Subcutaneous abdominal adipose tissue (tissue), 5 donors: ENCODE measurements at regions not wholly inside any gene's neighbourhood (a gene's known extent, or its start where the extent isn't known, plus 50 kb on each side); places are given as distances from the start of the nearest gene placed in this dataset.

Experiments used
- H3K27ac ChIP-seq: one replicate; pipeline ENCODE4 v1.7.0; 2013; ENCODE audit warnings: low read depth, mild to moderate bottlenecking, inconsistent platforms, low read length, moderate library complexity
- H3K27me3 ChIP-seq, 5 donors: one replicate each; pipeline ENCODE4 v1.7.0; 2013; ENCODE audit warnings: low read length in 5 of 5, inconsistent platforms in 1 of 5; ENCODE audit not compliant: control insufficient read depth in 5 of 5, insufficient read depth in 4 of 5
- H3K36me3 ChIP-seq, 5 donors: one replicate each; pipeline ENCODE4 v1.7.0; 2013; ENCODE audit warnings: low read length in 5 of 5; ENCODE audit not compliant: control insufficient read depth in 5 of 5, insufficient read depth in 5 of 5
- H3K4me1 ChIP-seq, 5 donors: one replicate each; pipeline ENCODE4 v1.7.0; 2013; ENCODE audit warnings: low read length in 5 of 5, mild to moderate bottlenecking in 3 of 5, moderate library complexity in 1 of 5; ENCODE audit not compliant: control insufficient read depth in 5 of 5, insufficient read depth in 5 of 5
- H3K4me3 ChIP-seq, 5 donors: one replicate each; pipeline ENCODE4 v1.7.0; 2013; ENCODE audit warnings: low read length in 5 of 5, low read depth in 1 of 5
- H3K9ac ChIP-seq, 5 donors: one replicate each; pipeline ENCODE4 v1.7.0; 2013; ENCODE audit warnings: low read length in 5 of 5, mild to moderate bottlenecking in 4 of 5, moderate library complexity in 3 of 5
- H3K9me3 ChIP-seq, 5 donors: one replicate each; pipeline ENCODE4 v1.7.0; 2013; ENCODE audit warnings: low read length in 5 of 5; ENCODE audit not compliant: control insufficient read depth in 5 of 5
- donor health status: healthy.
- donor health status: healthy.
- donor health status: healthy.
- donor health status: healthy.
- donor health status: healthy.

- Histone ChIP-seq H3K9ac (no peak overlapping the region), H3K27me3 (no peaks in the 10 kb centered on the region), H3K4me3 (no peak overlapping the region), H3K27ac (no peak overlapping the region), H3K36me3 (no peaks in the 10 kb centered on the region), H3K4me1 (no peaks in the 10 kb centered on the region), H3K9me3 (peaks cover 0 to 4% (median 0%) of the 10 kb centered on the region in 5 donors)
These were observed 1301.4 kb downstream of the PLA2G4A start for GRCh38 chr1:188129856-188130838.

- Histone ChIP-seq H3K36me3 (no peaks in the 10 kb centered on the region), H3K27me3 (no peaks in the 10 kb centered on the region), H3K4me3 (no peak overlapping the region), H3K4me1 (no peaks in the 10 kb centered on the region), H3K9me3 (no peaks in the 10 kb centered on the region), H3K9ac (no peak overlapping the region), H3K27ac (no peak overlapping the region)
These were observed 1308.5 kb downstream of the PLA2G4A start for GRCh38 chr1:188137221-188137620.

GRCh38 chr1:188140958-188141357 is 1312.2 kb downstream of the PLA2G4A start:
- H3K9me3 ChIP-seq: peaks cover 0 to 3% (median 0%) of the 10 kb centered on the region in 5 donors
- no peak overlapping the region for H3K27ac ChIP-seq
- H3K4me3 ChIP-seq: no peak overlapping the region
- H3K36me3 ChIP-seq: no peaks in the 10 kb centered on the region
- no peaks in the 10 kb centered on the region for H3K27me3 ChIP-seq
- no peak overlapping the region for H3K9ac ChIP-seq
- H3K4me1 ChIP-seq: no peaks in the 10 kb centered on the region

- H3K27ac ChIP-seq: no peak overlapping the region
- peaks cover 0 to 17% (median 2%) of the 10 kb centered on the region in 5 donors for H3K4me1 ChIP-seq
- no peaks in the 10 kb centered on the region for H3K9me3 ChIP-seq
- H3K27me3 ChIP-seq: no peaks in the 10 kb centered on the region
- H3K36me3 ChIP-seq: no peaks in the 10 kb centered on the region
- H3K4me3 ChIP-seq: no peak overlapping the region
- no peak overlapping the region for H3K9ac ChIP-seq
These were observed 1325.4 kb downstream of the PLA2G4A start for GRCh38 chr1:188154196-188154595.

GRCh38 chr1:188154761-188155160 is 1326.0 kb downstream of the PLA2G4A start:
- H3K36me3 ChIP-seq: no peaks in the 10 kb centered on the region

GRCh38 chr1:188155261-188155660 is 1326.5 kb downstream of the PLA2G4A start:
- Histone ChIP-seq H3K9ac (no peak overlapping the region), H3K9me3 (no peaks in the 10 kb centered on the region), H3K36me3 (no peaks in the 10 kb centered on the region), H3K27me3 (no peaks in the 10 kb centered on the region), H3K27ac (no peak overlapping the region), H3K4me3 (no peak overlapping the region), H3K4me1 (peaks cover 0 to 28% (median 2%) of the 10 kb centered on the region in 5 donors)

More at GRCh38 chr1:188154761-188155160, 1326.0 kb downstream of the PLA2G4A start:
- Histone ChIP-seq H3K27me3 (no peaks in the 10 kb centered on the region), H3K4me1 (peaks cover 0 to 23% (median 2%) of the 10 kb centered on the region in 5 donors), H3K9ac (no peak overlapping the region), H3K27ac (no peak overlapping the region), H3K9me3 (no peaks in the 10 kb centered on the region), H3K4me3 (no peak overlapping the region)

- H3K4me1 ChIP-seq: peaks cover 0 to 44% (median 0%) of the 10 kb centered on the region in 5 donors
- H3K27me3 ChIP-seq: no peaks in the 10 kb centered on the region
- H3K9ac ChIP-seq: no peak overlapping the region
- H3K9me3 ChIP-seq: no peaks in the 10 kb centered on the region
- no peaks in the 10 kb centered on the region for H3K36me3 ChIP-seq
- H3K4me3 ChIP-seq: no peak overlapping the region
- peak overlapping the region; percentile 53 for H3K27ac ChIP-seq
These were observed 1335.7 kb downstream of the PLA2G4A start for GRCh38 chr1:188164459-188164858.

GRCh38 chr1:188166654-188167053 is 1337.9 kb downstream of the PLA2G4A start:
- no peaks in the 10 kb centered on the region for H3K9me3 ChIP-seq
- peaks cover 0 to 26% (median 0%) of the 10 kb centered on the region in 5 donors for H3K4me1 ChIP-seq
- H3K27me3 ChIP-seq: no peaks in the 10 kb centered on the region
- H3K9ac ChIP-seq: no peak overlapping the region
- no peak overlapping the region for H3K4me3 ChIP-seq
- H3K27ac ChIP-seq: no peak overlapping the region
- H3K36me3 ChIP-seq: no peaks in the 10 kb centered on the region

- Histone ChIP-seq H3K9ac (no peak overlapping the region), H3K27ac (no peak overlapping the region), H3K36me3 (no peaks in the 10 kb centered on the region), H3K9me3 (no peaks in the 10 kb centered on the region), H3K4me3 (no peak overlapping the region), H3K4me1 (peaks cover 0 to 13% (median 0%) of the 10 kb centered on the region in 5 donors), H3K27me3 (no peaks in the 10 kb centered on the region)
These were observed 1341.2 kb downstream of the PLA2G4A start for GRCh38 chr1:188169971-188170370.

- Histone ChIP-seq H3K27ac (no peak overlapping the region), H3K4me1 (peaks cover 0 to 13% (median 0%) of the 10 kb centered on the region in 5 donors), H3K36me3 (no peaks in the 10 kb centered on the region), H3K27me3 (no peaks in the 10 kb centered on the region), H3K4me3 (no peak overlapping the region), H3K9me3 (no peaks in the 10 kb centered on the region), H3K9ac (no peak overlapping the region)
These were observed 1341.7 kb downstream of the PLA2G4A start for GRCh38 chr1:188170411-188170810.
